Adrenal gland (tissue), 9 donors: ENCODE measurements at regions not wholly inside any gene's neighbourhood (a gene's known extent, or its start where the extent isn't known, plus 50 kb on each side); places are given as distances from the start of the nearest gene placed in this dataset.

Source experiments
- DNase-seq, 7 donors: peaks; one replicate each; pipeline ENCODE4 v3.0.0-alpha.2; 2019 to 2020
- H3K27ac ChIP-seq, 5 donors: fragments of 200-600 bp; sonication (generic) in 4 of 5; 1 replicate in 3 of 5; 2 replicates in 2 of 5; pipeline versions ENCODE4 v1.5.1 to v1.8.0; 2016 to 2020; ENCODE audit warnings: mild to moderate bottlenecking in 1 of 5
- H3K27me3 ChIP-seq: fragments of 200-600 bp; 2 replicates; pipeline ENCODE4 v1.8.0; 2021
- H3K36me3 ChIP-seq, 2 donors: fragments of 200-600 bp; replicated peaks in 1 of 2; 1 replicate in 1 of 2; 2 replicates in 1 of 2; pipeline versions ENCODE4 v1.5.1 to v1.8.0; 2018 to 2022
- H3K4me1 ChIP-seq, 2 donors: fragments of 200-600 bp; replicated peaks in 1 of 2; 1 replicate in 1 of 2; 2 replicates in 1 of 2; pipeline versions ENCODE4 v1.5.1 to v1.8.0; 2018 to 2021
- H3K4me3 ChIP-seq, 4 donors: fragments of 200-600 bp; sonication (generic) in 3 of 4; one replicate each; pipeline ENCODE4 v1.5.1; 2016 to 2018
- H3K9me3 ChIP-seq, 3 donors: fragments of 200-600 bp; sonication (generic) in 1 of 3; replicated peaks in 1 of 3; 1 replicate in 2 of 3; 2 replicates in 1 of 3; pipeline versions ENCODE4 v1.5.1 to v1.8.0; 2016 to 2021
- POLR2A ChIP-seq, 2 donors: fragments of 450-650 bp; IDR thresholded peaks; one replicate each; pipeline ENCODE4 v1.6.1; 2017; ENCODE audit warnings: antibody characterized with exemption in 2 of 2, mild to moderate bottlenecking in 2 of 2, moderate library complexity in 1 of 2
- WGBS, 4 donors: extraction: QIAGEN DNeasy Blood & Tissue Kit in 2 of 4; methylation state at CpG; one replicate each; pipeline versions ENCODE4 v1.1.5 to v1.1.7; 2013 to 2017; 5-methylcytosine and 5-hydroxymethylcytosine counted together
- intact Hi-C, 2 donors: fragments of 100-400 bp; cut with DNase I; formaldehyde crosslinking; loops; one replicate each; pipeline versions ENCODE4 v1.14.1 to v1.15.0; 2022 to 2023
- TF ChIP-seq, protein P1 (sequence below), 6 experiments: fragments of 450-650 bp in 4 of 6; fragments of 200-600 bp in 2 of 6; sonication (generic) in 1 of 6; IDR thresholded peaks; 1 replicate in 5 of 6; 2 replicates in 1 of 6; pipeline versions ENCODE4 v1.5.1 to v1.8.0; 2016 to 2021; ENCODE audit warnings: antibody characterized with exemption in 6 of 6, mild to moderate bottlenecking in 2 of 6, moderate library complexity in 1 of 6
- donor health status: healthy with polysubstance abuse.
- donor health status: Bipolar disorder and iron deficiency.
- donor health status: DM: yes; HTN: yes; CAD: no.
- donor health status: DM: no; HTN: no; CAD: no.
- donor health status: DM: no; HTN: no; CAD: no.

DNA sequence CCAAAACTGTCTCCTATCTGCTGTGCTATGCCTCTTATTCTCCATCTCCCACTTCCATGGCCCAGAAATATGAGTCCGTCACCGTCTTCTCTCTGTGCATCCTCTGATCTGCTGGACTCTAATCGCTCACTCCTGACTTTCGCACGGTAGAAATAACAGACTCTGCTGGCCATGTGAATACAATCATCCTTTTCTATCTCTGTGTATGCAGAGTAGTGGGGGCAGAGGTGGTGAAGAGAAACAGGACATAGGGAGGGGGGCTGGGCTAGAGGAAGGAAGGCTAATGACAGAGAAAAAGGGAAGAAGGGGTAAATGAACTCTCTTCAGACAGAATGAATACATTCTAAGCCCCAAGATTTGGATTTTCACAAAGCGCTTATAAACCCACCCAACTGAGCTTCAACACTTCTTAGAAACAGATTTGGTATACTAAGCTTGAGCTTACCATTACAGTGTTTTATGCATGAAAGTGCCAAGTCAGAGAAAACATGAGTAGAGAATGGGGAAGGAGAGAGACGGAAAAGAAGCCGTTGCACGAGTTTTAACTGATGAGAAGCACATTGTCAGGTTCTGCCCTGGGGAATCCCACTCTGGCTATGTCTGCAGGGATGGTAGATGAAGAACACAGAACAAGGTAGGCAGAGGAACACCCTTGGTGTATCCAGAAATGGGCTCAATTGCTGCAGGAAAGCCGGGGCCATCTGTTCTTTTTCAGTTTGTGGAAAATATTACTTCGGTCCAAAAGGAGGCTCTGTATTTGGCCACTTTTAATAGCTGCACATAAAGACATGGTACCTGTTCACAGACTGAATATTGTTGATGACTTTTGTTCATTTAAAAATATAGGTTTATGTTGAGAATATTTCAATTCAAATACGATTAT, 324.7 kb downstream of the ETS1 start:
- H3K36me3 ChIP-seq: no peaks in the 10 kb centered on the region
- H3K4me1 ChIP-seq: no peaks in the 10 kb centered on the region
- no peak overlapping the region for H3K27ac ChIP-seq
- no peaks in the 10 kb centered on the region for H3K27me3 ChIP-seq
- H3K9me3 ChIP-seq: no peaks in the 10 kb centered on the region
- H3K4me3 ChIP-seq: no peak overlapping the region
- DNase-seq: no peak
- 70 to 76% (median 73%) methylated on average over 12 of the region's 12 CpGs for WGBS, 4 donors
- TF ChIP-seq, protein P1, sequence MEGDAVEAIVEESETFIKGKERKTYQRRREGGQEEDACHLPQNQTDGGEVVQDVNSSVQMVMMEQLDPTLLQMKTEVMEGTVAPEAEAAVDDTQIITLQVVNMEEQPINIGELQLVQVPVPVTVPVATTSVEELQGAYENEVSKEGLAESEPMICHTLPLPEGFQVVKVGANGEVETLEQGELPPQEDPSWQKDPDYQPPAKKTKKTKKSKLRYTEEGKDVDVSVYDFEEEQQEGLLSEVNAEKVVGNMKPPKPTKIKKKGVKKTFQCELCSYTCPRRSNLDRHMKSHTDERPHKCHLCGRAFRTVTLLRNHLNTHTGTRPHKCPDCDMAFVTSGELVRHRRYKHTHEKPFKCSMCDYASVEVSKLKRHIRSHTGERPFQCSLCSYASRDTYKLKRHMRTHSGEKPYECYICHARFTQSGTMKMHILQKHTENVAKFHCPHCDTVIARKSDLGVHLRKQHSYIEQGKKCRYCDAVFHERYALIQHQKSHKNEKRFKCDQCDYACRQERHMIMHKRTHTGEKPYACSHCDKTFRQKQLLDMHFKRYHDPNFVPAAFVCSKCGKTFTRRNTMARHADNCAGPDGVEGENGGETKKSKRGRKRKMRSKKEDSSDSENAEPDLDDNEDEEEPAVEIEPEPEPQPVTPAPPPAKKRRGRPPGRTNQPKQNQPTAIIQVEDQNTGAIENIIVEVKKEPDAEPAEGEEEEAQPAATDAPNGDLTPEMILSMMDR (IDR thresholded peaks at IDR 0.05): no peak
- no peak for TF ChIP-seq POLR2A (IDR thresholded peaks at IDR 0.05)
- intact Hi-C loops: no loop called here

DNA sequence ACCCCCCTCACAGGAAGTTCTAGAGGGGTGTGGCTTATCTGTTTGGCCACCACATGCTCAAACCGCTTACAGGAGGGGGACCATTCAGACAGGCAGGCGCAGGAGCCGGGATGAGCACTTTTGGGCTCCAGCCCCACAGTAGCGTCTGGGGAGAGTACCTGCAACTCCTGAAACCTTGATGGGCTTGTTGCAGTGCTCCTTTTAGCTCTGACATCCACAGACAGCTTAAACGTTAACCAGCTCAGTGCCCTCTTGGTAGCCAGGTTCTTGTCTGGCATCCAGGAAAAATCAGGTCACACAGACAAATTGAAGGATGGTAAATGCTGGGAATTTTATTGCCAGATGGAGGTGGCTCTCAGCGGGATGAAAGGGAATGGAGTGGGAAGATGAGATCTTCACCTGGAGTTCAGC, 326.3 kb downstream of the ETS1 start:
- no peak for TF ChIP-seq POLR2A (IDR thresholded peaks at IDR 0.05)
- TF ChIP-seq, protein P1 (IDR thresholded peaks at IDR 0.05): no peak
- no peaks in the 10 kb centered on the region for H3K36me3 ChIP-seq
- WGBS, 4 donors: 69 to 86% (median 76%) methylated on average over 4 to 6 of the region's 6 CpGs
- no peak overlapping the region for H3K4me3 ChIP-seq
- H3K9me3 ChIP-seq: no peaks in the 10 kb centered on the region
- intact Hi-C loops: no loop called here
- H3K27ac ChIP-seq: no peak overlapping the region
- no peaks in the 10 kb centered on the region for H3K27me3 ChIP-seq
- no peaks in the 10 kb centered on the region for H3K4me1 ChIP-seq
- DNase-seq: no peak

DNA sequence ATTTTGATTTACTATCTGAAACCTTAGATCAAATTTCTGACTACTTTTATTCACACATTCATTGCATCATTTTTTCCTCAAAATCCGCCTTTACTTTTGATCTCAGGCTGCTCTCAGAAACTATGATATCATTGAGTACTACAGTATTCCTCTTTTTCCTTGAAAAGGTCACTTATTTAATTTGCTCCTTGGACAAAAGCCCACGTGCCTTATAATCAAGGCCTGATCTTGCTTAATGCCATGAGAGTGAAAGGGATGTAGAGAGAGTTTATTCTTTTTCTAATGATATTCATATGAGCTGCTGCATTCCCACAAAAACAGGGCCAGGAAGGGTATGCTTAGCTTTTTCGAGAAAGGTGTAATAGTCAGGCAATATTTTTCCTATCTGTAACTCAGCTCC, 327.0 kb downstream of the ETS1 start:
- H3K27me3 ChIP-seq: no peaks in the 10 kb centered on the region
- H3K36me3 ChIP-seq: no peaks in the 10 kb centered on the region
- no peaks in the 10 kb centered on the region for H3K4me1 ChIP-seq
- no peak overlapping the region for H3K27ac ChIP-seq
- intact Hi-C loops: no loop called here
- H3K9me3 ChIP-seq: no peaks in the 10 kb centered on the region
- TF ChIP-seq, protein P1 (IDR thresholded peaks at IDR 0.05): no peak
- TF ChIP-seq POLR2A (IDR thresholded peaks at IDR 0.05): no peak
- WGBS, 4 donors: 59 to 68% (median 64%) methylated on average over 3 of the region's 3 CpGs
- H3K4me3 ChIP-seq: no peak overlapping the region
- no peak for DNase-seq

DNA sequence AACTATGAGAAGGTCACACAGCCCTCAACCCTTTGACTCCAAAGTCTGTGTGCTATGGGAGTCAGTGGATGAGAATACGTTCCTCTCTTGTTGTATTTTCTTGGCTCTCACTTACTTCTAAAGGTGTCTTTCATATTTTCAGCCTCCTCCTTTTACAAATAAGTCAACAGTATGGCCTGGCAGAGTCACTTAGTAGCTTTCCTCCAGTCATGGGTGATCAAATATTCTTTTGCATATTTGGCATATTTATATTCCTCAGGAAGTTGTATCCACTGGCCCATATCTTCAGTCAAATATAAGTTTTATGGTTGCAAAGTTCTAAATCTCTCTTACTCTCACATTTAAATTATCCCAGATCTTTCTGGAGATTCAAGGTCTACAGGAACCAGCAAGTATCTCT, 327.5 kb downstream of the ETS1 start:
- intact Hi-C loops: no loop called here
- TF ChIP-seq, protein P1 (IDR thresholded peaks at IDR 0.05): no peak
- no peak for TF ChIP-seq POLR2A (IDR thresholded peaks at IDR 0.05)
- 81 to 93% (median 92%) methylated on average over 1 of the region's 1 CpG for WGBS, 4 donors
- no peaks in the 10 kb centered on the region for H3K36me3 ChIP-seq
- H3K9me3 ChIP-seq: no peaks in the 10 kb centered on the region
- no peak for DNase-seq
- no peak overlapping the region for H3K4me3 ChIP-seq
- no peaks in the 10 kb centered on the region for H3K4me1 ChIP-seq
- no peak overlapping the region for H3K27ac ChIP-seq
- no peaks in the 10 kb centered on the region for H3K27me3 ChIP-seq
